HCT116 (cell line): ENCODE measurements at regions not wholly inside any gene's neighbourhood (a gene's known extent, or its start where the extent isn't known, plus 50 kb on each side); places are given as distances from the start of the nearest gene placed in this dataset.

ENCODE experiments used
- ATAC-seq: fragments of 200-7000 bp; cut with Tn5 transposase; 2 replicates; pipeline ENCODE4 v1.9.1; 2020; ENCODE audit warnings: mild to moderate bottlenecking, moderate library complexity
- BruUV-seq: library from RNA; stranded (reverse); fragments of 400-500 nt; replicated peaks from 2 replicates; lab custom pipeline; 2021; lab: Mats Ljungman, UMichigan
- CTCF ChIA-PET: fragments of 300-600 bp; sonication (Branson Sonifier 250); formaldehyde crosslinking; loops from one replicate; lab custom pipeline; 2021; ENCODE audit warnings: antibody characterized with exemption; lab: Charles Lee
- POLR2A ChIA-PET: fragments of 300-600, 350-600 bp; sonication (Branson Sonifier 250); formaldehyde crosslinking; loops from one replicate; lab custom pipeline; 2021; ENCODE audit warnings: antibody characterized with exemption; lab: Charles Lee
- RAD21 ChIA-PET, 2 experiments: fragments of 300-600 bp; sonication (Branson Sonifier 250); formaldehyde crosslinking; loops; one replicate each; lab custom pipeline; 2023; ENCODE audit warnings: low total read pairs in 2 of 2; ENCODE audit not compliant: uncharacterized antibody in 2 of 2, unreplicated experiment in 2 of 2, low non-redundant PET in 1 of 2; lab: Charles Lee
- DNase-seq: peaks from one replicate; pipeline ENCODE4 v3.0.0-alpha.2; 2010; ENCODE audit warnings: low read depth, low spot score
- H2AFZ ChIP-seq: fragments of 200-600 bp; shearing (Covaris generic), sonication (generic); 2 replicates; pipeline ENCODE4 v1.6.1; 2017; ENCODE audit warnings: low read depth, mixed run types, mixed read lengths, antibody characterized with exemption, low read length; ENCODE audit not compliant: poor library complexity, severe bottlenecking
- H3K27ac ChIP-seq: 2 replicates; pipeline ENCODE4 v1.5.1; 2012; ENCODE audit warnings: low read depth, low read length
- H3K27me3 ChIP-seq: fragments of 200-600 bp; sonication (generic); 2 replicates; pipeline ENCODE4 v1.6.1; 2016; ENCODE audit warnings: mixed run types, low read length, mixed read lengths; ENCODE audit not compliant: insufficient read depth
- H3K36me3 ChIP-seq, 2 experiments: fragments of 200-500 bp in 1 of 2; fragments of 200-600 bp in 1 of 2; sonication (Bioruptor generic) in 1 of 2; sonication (generic) in 1 of 2; 2 replicates each; pipeline versions ENCODE4 v1.5.1 to v1.6.1; 2014 to 2016; ENCODE audit warnings: low read length in 2 of 2, inconsistent platforms in 1 of 2, mixed read lengths in 1 of 2, mixed run types in 1 of 2; ENCODE audit not compliant: insufficient read depth in 2 of 2, control insufficient read depth in 1 of 2
- H3K4me1 ChIP-seq, 2 experiments: fragments of 200-600 bp in 1 of 2; sonication (generic) in 1 of 2; 2 replicates each; pipeline versions ENCODE4 v1.5.1 to v1.6.1; 2012 to 2017; ENCODE audit warnings: low read length in 2 of 2, inconsistent platforms in 1 of 2, mild to moderate bottlenecking in 1 of 2, mixed read lengths in 1 of 2, mixed run types in 1 of 2, moderate library complexity in 1 of 2; ENCODE audit not compliant: insufficient read depth in 2 of 2, control insufficient read depth in 1 of 2
- H3K4me2 ChIP-seq: fragments of 200-600 bp; sonication (generic); 2 replicates; pipeline ENCODE4 v1.6.1; 2017; ENCODE audit warnings: mixed run types, low read length, mixed read lengths
- H3K4me3 ChIP-seq, 2 experiments: fragments of 200-600 bp in 1 of 2; sonication (generic) in 1 of 2; replicated peaks in 1 of 2; 2 replicates each; pipeline ENCODE4 v1.5.1; 2011 to 2016; ENCODE audit warnings: low read length in 2 of 2, control low read depth in 1 of 2, low read depth in 1 of 2, mild to moderate bottlenecking in 1 of 2, mixed read lengths in 1 of 2, mixed run types in 1 of 2
- H3K79me2 ChIP-seq: fragments of 200-600 bp; sonication (generic); 2 replicates; pipeline ENCODE4 v1.6.1; 2017; ENCODE audit warnings: mild to moderate bottlenecking, mixed run types, low read length, moderate library complexity, mixed read lengths; ENCODE audit not compliant: insufficient read depth
- H3K9ac ChIP-seq: fragments of 200-600 bp; sonication (generic); 2 replicates; pipeline ENCODE4 v1.6.1; 2016; ENCODE audit warnings: low read length, mixed read lengths
- H3K9me2 ChIP-seq: fragments of 200-600 bp; sonication (generic), shearing (Covaris generic); 2 replicates; pipeline ENCODE4 v1.6.1; 2017; ENCODE audit warnings: mixed run types, mild to moderate bottlenecking, moderate library complexity; ENCODE audit not compliant: insufficient read depth
- H3K9me3 ChIP-seq, 2 experiments: fragments of 200-500 bp in 1 of 2; fragments of 200-600 bp in 1 of 2; sonication (Bioruptor generic) in 1 of 2; sonication (generic) in 1 of 2; 2 replicates each; pipeline ENCODE4 v1.6.1; 2014 to 2017; ENCODE audit warnings: low read length in 2 of 2, mixed read lengths in 2 of 2, inconsistent platforms in 1 of 2, low read depth in 1 of 2, mild to moderate bottlenecking in 1 of 2, mixed run types in 1 of 2, moderate library complexity in 1 of 2; ENCODE audit not compliant: control insufficient read depth in 1 of 2, insufficient read depth in 1 of 2
- H4K20me1 ChIP-seq: fragments of 200-600 bp; sonication (generic), shearing (Covaris generic); 2 replicates; pipeline ENCODE4 v1.6.1; 2017; ENCODE audit warnings: mixed run types, mild to moderate bottlenecking, moderate library complexity; ENCODE audit not compliant: insufficient read depth
- CBX3 ChIP-seq: IDR thresholded peaks from 2 replicates; pipeline ENCODE4 v1.6.1; 2012; ENCODE audit warnings: low read depth
- EZH2 ChIP-seq: fragments of 200-600 bp; sonication (generic); IDR thresholded peaks from 2 replicates; pipeline ENCODE4 v1.6.1; 2017; ENCODE audit warnings: antibody characterized with exemption, mixed run types
- EZH2phosphoT487 ChIP-seq: fragments of 200-600 bp; IDR thresholded peaks from 2 replicates; pipeline ENCODE4 v1.6.1; 2018; ENCODE audit warnings: antibody characterized with exemption, borderline replicate concordance
- JUND ChIP-seq: IDR thresholded peaks from 2 replicates; pipeline ENCODE4 v1.6.1; 2012
- POLR2A ChIP-seq: IDR thresholded peaks from 2 replicates; pipeline ENCODE4 v1.7.0; 2011; ENCODE audit warnings: borderline replicate concordance; ENCODE audit not compliant: insufficient read depth, insufficient read length; ENCODE audit errors: extremely low read depth
- RAD21 ChIP-seq: IDR thresholded peaks from 2 replicates; pipeline ENCODE4 v1.6.1; 2012; ENCODE audit warnings: low read depth, mild to moderate bottlenecking
- SIN3A ChIP-seq: IDR thresholded peaks from 2 replicates; pipeline ENCODE4 v1.6.1; 2012; ENCODE audit warnings: low read depth
- SP1 ChIP-seq: IDR thresholded peaks from 2 replicates; pipeline ENCODE4 v1.6.1; 2012; ENCODE audit warnings: low read depth
- SRF ChIP-seq: IDR thresholded peaks from 2 replicates; pipeline ENCODE4 v1.6.1; 2012; ENCODE audit warnings: low read depth
- TCF7L2 ChIP-seq: IDR thresholded peaks from 2 replicates; pipeline ENCODE4 v1.7.0; 2011; ENCODE audit warnings: borderline replicate concordance, inconsistent platforms; ENCODE audit not compliant: insufficient read depth, insufficient read length; ENCODE audit errors: extremely low read depth
- ZFX ChIP-seq: fragments of 450-650 bp; IDR thresholded peaks from 2 replicates; pipeline ENCODE4 v1.6.1; 2017
- intact Hi-C: fragments of 100-400 bp; cut with micrococcal nuclease; formaldehyde crosslinking; loops from 2 replicates; pipeline ENCODE4 v1.10.0; 2022
- TF ChIP-seq, protein P1 (sequence below): IDR thresholded peaks from 2 replicates; pipeline ENCODE4 v1.6.1; 2012
- TF ChIP-seq, protein P2 (sequence below): IDR thresholded peaks from 2 replicates; pipeline ENCODE4 v1.6.1; 2011; ENCODE audit warnings: mild to moderate bottlenecking, low read length, moderate library complexity; ENCODE audit not compliant: insufficient replicate concordance; ENCODE audit errors: extremely low read depth
- TF ChIP-seq, protein P3 (sequence below): IDR thresholded peaks from 2 replicates; pipeline ENCODE4 v1.6.1; 2012; ENCODE audit warnings: low read depth
- TF ChIP-seq, protein P4 (sequence below), 3 experiments: fragments of 200-600 bp in 1 of 3; sonication (generic) in 1 of 3; IDR thresholded peaks in 2 of 3; conservative IDR thresholded peaks in 1 of 3; 2 replicates each; pipeline ENCODE4 v1.5.1; 2012 to 2017; ENCODE audit warnings: low read depth in 2 of 3, low read length in 2 of 3, antibody characterized with exemption in 1 of 3, borderline replicate concordance in 1 of 3, control low read depth in 1 of 3, mild to moderate bottlenecking in 1 of 3, mixed read lengths in 1 of 3, mixed run types in 1 of 3, moderate library complexity in 1 of 3; ENCODE audit not compliant: insufficient read depth in 1 of 3

DNA sequence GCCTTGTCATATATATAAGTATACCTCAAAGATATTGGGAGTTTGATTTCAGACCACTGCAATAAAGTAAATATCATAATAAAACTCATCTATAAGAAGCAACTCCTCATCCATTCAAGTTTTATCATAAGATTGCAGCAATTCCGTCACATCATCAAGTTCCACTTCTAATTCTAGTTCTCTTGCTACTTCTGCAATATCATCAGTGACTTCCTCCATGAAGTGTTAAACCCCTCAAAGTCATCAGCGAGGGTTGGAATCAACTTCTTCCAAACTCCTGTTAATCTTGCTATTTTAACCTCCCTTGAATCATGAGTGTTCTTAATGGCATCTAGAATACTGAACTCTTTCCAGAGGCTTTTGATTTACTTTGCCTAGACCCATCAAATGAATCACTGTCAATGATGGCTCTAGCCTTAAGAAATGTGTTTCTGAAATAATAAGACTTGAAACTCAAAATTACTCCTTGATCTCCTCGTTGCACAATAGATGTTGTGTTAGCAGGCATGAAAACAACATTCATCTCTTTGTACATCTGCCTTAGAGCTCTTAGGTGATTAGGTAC, 88.3 kb downstream of the RPE65 start:
- no peaks in the 10 kb centered on the region for H4K20me1 ChIP-seq
- no peak overlapping the region for H3K27ac ChIP-seq
- TF ChIP-seq, protein P1, sequence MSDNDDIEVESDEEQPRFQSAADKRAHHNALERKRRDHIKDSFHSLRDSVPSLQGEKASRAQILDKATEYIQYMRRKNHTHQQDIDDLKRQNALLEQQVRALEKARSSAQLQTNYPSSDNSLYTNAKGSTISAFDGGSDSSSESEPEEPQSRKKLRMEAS, result no peak
- TF ChIP-seq TCF7L2 (no peak), SRF (no peak), CBX3 (no peak), RAD21 (no peak), EZH2phosphoT487 (no peak), JUND (no peak), SP1 (no peak), POLR2A (no peak), ZFX (no peak), SIN3A (no peak), EZH2 (no peak)
- TF ChIP-seq, protein P2, sequence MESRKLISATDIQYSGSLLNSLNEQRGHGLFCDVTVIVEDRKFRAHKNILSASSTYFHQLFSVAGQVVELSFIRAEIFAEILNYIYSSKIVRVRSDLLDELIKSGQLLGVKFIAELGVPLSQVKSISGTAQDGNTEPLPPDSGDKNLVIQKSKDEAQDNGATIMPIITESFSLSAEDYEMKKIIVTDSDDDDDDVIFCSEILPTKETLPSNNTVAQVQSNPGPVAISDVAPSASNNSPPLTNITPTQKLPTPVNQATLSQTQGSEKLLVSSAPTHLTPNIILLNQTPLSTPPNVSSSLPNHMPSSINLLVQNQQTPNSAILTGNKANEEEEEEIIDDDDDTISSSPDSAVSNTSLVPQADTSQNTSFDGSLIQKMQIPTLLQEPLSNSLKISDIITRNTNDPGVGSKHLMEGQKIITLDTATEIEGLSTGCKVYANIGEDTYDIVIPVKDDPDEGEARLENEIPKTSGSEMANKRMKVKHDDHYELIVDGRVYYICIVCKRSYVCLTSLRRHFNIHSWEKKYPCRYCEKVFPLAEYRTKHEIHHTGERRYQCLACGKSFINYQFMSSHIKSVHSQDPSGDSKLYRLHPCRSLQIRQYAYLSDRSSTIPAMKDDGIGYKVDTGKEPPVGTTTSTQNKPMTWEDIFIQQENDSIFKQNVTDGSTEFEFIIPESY, result no peak
- TF ChIP-seq, protein P3, sequence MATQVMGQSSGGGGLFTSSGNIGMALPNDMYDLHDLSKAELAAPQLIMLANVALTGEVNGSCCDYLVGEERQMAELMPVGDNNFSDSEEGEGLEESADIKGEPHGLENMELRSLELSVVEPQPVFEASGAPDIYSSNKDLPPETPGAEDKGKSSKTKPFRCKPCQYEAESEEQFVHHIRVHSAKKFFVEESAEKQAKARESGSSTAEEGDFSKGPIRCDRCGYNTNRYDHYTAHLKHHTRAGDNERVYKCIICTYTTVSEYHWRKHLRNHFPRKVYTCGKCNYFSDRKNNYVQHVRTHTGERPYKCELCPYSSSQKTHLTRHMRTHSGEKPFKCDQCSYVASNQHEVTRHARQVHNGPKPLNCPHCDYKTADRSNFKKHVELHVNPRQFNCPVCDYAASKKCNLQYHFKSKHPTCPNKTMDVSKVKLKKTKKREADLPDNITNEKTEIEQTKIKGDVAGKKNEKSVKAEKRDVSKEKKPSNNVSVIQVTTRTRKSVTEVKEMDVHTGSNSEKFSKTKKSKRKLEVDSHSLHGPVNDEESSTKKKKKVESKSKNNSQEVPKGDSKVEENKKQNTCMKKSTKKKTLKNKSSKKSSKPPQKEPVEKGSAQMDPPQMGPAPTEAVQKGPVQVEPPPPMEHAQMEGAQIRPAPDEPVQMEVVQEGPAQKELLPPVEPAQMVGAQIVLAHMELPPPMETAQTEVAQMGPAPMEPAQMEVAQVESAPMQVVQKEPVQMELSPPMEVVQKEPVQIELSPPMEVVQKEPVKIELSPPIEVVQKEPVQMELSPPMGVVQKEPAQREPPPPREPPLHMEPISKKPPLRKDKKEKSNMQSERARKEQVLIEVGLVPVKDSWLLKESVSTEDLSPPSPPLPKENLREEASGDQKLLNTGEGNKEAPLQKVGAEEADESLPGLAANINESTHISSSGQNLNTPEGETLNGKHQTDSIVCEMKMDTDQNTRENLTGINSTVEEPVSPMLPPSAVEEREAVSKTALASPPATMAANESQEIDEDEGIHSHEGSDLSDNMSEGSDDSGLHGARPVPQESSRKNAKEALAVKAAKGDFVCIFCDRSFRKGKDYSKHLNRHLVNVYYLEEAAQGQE, result no peak
- TF ChIP-seq, protein P4, sequence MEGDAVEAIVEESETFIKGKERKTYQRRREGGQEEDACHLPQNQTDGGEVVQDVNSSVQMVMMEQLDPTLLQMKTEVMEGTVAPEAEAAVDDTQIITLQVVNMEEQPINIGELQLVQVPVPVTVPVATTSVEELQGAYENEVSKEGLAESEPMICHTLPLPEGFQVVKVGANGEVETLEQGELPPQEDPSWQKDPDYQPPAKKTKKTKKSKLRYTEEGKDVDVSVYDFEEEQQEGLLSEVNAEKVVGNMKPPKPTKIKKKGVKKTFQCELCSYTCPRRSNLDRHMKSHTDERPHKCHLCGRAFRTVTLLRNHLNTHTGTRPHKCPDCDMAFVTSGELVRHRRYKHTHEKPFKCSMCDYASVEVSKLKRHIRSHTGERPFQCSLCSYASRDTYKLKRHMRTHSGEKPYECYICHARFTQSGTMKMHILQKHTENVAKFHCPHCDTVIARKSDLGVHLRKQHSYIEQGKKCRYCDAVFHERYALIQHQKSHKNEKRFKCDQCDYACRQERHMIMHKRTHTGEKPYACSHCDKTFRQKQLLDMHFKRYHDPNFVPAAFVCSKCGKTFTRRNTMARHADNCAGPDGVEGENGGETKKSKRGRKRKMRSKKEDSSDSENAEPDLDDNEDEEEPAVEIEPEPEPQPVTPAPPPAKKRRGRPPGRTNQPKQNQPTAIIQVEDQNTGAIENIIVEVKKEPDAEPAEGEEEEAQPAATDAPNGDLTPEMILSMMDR (IDR thresholded peaks at IDR 0.05 in 2 of 3, conservative IDR thresholded peaks at IDR 0.05 in 1 of 3; ENCODE audit: borderline replicate concordance in 1 of 3, insufficient read depth in 1 of 3, low read depth in 2 of 3, low read length in 2 of 3), result no peak
- CTCF ChIA-PET, result no interaction called here
- DNase-seq, result no peak
- RAD21 ChIA-PET, result no interaction called here
- peaks cover 0 to 10% of the 10 kb centered on the region in 2 experiments; a peak in 1 of 4 replicates for H3K4me1 ChIP-seq
- H3K9me2 ChIP-seq, result peaks cover 6% of the 10 kb centered on the region; the same call in 1 of the 2 replicates
- no TSS peak for BruUV-seq
- H3K9ac ChIP-seq, result no peak overlapping the region
- intact Hi-C loops, result no loop called here
- POLR2A ChIA-PET, result no interaction called here
- H2AFZ ChIP-seq, result no peak overlapping the region
- H3K36me3 ChIP-seq, result no peaks in the 10 kb centered on the region
- H3K79me2 ChIP-seq, result no peaks in the 10 kb centered on the region
- H3K27me3 ChIP-seq, result no peaks in the 10 kb centered on the region
- H3K4me2 ChIP-seq, result no peak overlapping the region
- H3K4me3 ChIP-seq, result no peak overlapping the region
- ATAC-seq, result no peak
- no peaks in the 10 kb centered on the region for H3K9me3 ChIP-seq
